ENCODE measurements at regions not wholly inside any gene's neighbourhood (a gene's known extent, or its start where the extent isn't known, plus 50 kb on each side); places are given as distances from the start of the nearest gene placed in this dataset.

DNA sequence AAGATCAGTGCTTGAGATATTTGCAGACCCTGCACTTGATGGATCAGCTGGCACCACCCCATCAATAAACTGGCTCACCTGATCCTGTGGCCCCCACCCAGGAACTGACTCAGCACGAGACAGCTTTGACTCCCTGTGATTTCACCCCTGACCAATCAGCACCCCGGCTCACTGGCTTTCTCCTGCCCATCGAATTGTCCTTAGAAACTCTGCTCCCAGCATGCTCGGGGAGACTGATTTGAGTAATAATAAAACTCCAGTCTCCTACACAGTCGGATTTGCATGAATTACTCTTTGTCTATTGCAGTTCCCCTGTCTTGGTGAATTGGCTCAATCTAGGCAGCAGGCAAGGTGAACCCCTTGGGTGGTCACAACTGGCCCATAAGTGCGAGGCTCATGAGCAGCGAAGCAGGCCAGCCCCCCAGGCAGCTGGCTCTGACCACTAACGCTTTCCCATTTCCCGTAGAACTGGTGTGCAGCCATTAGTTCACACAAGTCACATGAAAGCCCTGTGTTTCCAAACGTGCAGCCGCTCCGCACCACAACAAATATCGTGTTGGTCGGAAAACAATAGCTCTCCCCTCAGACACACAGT lies 79.6 kb downstream of the RSPH3 start:
- TF ChIP-seq, protein P1, sequence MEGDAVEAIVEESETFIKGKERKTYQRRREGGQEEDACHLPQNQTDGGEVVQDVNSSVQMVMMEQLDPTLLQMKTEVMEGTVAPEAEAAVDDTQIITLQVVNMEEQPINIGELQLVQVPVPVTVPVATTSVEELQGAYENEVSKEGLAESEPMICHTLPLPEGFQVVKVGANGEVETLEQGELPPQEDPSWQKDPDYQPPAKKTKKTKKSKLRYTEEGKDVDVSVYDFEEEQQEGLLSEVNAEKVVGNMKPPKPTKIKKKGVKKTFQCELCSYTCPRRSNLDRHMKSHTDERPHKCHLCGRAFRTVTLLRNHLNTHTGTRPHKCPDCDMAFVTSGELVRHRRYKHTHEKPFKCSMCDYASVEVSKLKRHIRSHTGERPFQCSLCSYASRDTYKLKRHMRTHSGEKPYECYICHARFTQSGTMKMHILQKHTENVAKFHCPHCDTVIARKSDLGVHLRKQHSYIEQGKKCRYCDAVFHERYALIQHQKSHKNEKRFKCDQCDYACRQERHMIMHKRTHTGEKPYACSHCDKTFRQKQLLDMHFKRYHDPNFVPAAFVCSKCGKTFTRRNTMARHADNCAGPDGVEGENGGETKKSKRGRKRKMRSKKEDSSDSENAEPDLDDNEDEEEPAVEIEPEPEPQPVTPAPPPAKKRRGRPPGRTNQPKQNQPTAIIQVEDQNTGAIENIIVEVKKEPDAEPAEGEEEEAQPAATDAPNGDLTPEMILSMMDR (IDR thresholded peaks at IDR 0.05; ENCODE audit: insufficient read depth, low read depth, low read length): no peak
- DNase-seq (ENCODE audit: low read depth): no peak
- H3K4me3 ChIP-seq (ENCODE audit: low read depth, low read length): no peak overlapping the region

DNA sequence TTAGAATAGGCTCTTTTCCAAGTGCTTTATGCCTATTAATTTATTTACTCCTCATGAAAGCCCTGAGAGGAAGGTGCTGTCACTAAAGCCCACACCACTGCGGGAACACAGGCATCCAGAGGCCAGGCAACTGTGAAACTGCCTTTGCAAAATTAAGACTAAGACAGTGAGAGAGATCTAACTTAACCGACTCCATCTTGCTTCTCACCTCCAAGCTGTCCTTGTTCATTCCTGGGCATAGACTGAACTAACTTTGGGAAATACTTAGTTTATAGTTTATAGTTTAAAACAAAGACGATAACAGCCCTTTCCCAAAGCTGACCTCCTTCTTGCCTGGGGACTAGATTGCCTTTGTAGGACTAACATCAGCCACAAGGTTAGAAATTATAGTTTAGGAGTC lies 80.1 kb downstream of the RSPH3 start:
- H3K4me3 ChIP-seq (ENCODE audit: low read depth, low read length): no peak overlapping the region
- TF ChIP-seq, protein P1 (IDR thresholded peaks at IDR 0.05; ENCODE audit: insufficient read depth, low read depth, low read length): no peak
- DNase-seq (ENCODE audit: low read depth): no peak

DNA sequence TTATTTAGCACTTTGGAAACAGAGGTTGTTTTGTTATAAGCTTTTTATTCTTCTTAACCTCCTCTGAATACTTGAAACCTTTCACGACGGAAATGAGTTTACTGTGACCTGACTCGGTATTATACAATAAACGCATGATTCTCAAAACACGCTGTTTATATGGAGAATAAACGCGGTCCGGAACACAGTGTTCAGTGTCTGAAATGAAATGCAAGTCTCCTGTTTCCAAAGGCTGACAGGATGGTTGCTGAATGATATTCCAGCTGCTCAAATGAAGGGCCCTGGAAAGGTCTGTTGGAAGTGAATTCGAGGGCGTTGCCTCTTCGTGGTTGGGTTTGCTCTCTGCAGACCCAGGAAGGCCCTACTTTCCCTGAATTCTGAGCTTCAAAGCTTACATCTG lies 83.4 kb downstream of the RSPH3 start:
- TF ChIP-seq, protein P1 (IDR thresholded peaks at IDR 0.05; ENCODE audit: insufficient read depth, low read depth, low read length): no peak
- H3K4me3 ChIP-seq (ENCODE audit: low read depth, low read length): no peak overlapping the region
- DNase-seq (ENCODE audit: low read depth): no peak

DNA sequence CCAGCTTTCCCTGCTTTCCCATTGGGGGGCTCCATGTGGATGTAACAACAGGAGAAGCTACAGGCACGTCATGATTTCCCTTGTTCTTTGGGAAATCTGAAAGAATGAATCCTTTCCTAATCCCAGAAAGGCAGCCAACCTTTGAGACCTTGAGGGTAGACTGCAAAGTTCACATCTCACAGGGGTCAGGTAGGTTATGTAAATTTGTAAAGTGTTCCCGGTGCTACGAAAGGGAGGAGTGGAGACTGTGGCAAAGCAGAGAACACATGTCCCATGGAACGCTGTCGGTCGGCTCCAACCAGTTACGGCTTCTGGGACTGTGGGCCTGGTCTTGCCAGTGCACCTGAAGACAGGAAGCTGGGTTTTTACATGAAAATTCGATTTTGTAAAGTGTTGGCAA lies 85.1 kb downstream of the RSPH3 start:
- TF ChIP-seq, protein P1 (IDR thresholded peaks at IDR 0.05; ENCODE audit: insufficient read depth, low read depth, low read length): no peak
- no peak for DNase-seq (ENCODE audit: low read depth)
- no peak overlapping the region for H3K4me3 ChIP-seq (ENCODE audit: low read depth, low read length)

DNA sequence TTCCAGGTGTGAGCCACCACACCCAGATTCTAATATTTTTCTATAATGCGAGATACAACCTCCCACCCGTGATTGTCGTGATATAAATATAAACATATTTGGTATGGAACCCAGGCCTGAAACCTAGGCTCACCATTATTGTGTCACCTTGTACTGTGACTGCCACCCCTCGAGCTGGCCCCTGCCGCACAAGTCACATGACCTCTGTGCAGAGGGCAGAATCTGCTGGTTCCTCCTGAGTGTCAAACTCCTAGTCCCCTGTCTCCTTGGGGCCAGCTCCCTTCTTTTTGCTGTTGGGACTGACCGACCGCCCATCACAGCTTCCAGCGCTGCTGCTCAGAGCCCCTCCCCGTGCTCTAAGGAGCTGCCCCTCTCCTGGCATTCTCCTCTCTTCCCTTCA lies 86.4 kb downstream of the RSPH3 start:
- H3K4me3 ChIP-seq (ENCODE audit: low read depth, low read length): no peak overlapping the region
- no peak for DNase-seq (ENCODE audit: low read depth)
- TF ChIP-seq, protein P1 (IDR thresholded peaks at IDR 0.05; ENCODE audit: insufficient read depth, low read depth, low read length): no peak

DNA sequence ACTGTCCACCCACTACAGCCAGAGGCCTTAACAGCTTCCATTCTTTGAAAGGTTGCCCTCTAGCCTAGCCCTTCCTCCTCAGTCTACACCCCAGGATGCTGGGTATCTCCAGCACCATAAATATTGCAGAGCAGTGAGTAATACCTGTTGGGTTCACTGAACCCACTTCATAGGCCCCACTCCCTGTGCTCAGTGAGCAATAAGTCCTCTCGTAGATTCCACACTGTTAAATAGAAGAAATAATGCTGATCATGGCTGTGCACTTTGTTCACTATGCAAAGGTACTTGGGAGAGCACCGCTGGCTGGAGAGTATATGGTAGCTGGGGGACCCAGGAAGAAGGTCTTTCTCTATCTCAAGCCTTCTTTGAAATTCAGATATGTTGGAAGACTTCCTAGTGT lies 87.3 kb downstream of the RSPH3 start:
- no peak for DNase-seq (ENCODE audit: low read depth)
- TF ChIP-seq, protein P1 (IDR thresholded peaks at IDR 0.05; ENCODE audit: insufficient read depth, low read depth, low read length): no peak
- H3K4me3 ChIP-seq (ENCODE audit: low read depth, low read length): no peak overlapping the region
